ENCODE measurements at regions not wholly inside any gene's neighbourhood (a gene's known extent, or its start where the extent isn't known, plus 50 kb on each side); places are given as distances from the start of the nearest gene placed in this dataset.
A peak's percentile ranks its signal among the peaks of the same experiment; 100 is the strongest.

DNA sequence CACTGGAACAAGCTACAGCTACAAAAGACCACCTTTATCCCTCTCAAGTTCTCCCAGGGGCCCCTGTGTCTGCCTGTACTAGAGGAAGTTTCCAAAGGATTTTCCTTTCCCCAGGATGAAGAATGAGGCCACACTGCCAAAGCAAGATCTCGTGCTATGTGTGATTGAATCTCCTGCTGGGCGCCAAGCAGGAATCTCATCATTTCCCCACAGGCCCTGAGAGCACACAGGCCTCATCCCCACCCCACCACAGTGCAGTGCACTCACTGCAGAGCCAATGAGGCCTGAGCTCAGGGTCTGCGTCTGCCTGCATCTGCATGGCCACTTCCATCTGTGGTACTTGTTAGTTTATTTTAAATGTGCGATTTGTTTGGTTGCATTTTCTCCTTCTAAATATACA, 387.4 kb upstream of the ASIC2 start:
- peaks cover 1% of the 10 kb centered on the region for H3K27me3 Mint-ChIP-seq (ENCODE audit: unreplicated experiment)

GRCh38 chr17:33682599-33682998, 389.5 kb upstream of the ASIC2 start:
- DNase-seq (ENCODE audit: low spot score): no peak
- H3K27me3 Mint-ChIP-seq (ENCODE audit: unreplicated experiment): no peaks in the 10 kb centered on the region
- H3K4me3 Mint-ChIP-seq (ENCODE audit: unreplicated experiment): no peak overlapping the region
- H3K9me3 Mint-ChIP-seq (ENCODE audit: unreplicated experiment): no peaks in the 10 kb centered on the region
- no peak overlapping the region for H3K27ac Mint-ChIP-seq (ENCODE audit: unreplicated experiment)
- no peaks in the 10 kb centered on the region for H3K4me1 Mint-ChIP-seq (ENCODE audit: unreplicated experiment)
- no peak for TF ChIP-seq CTCF (IDR thresholded peaks at IDR 0.05; ENCODE audit: unreplicated experiment)
- H3K36me3 Mint-ChIP-seq (ENCODE audit: low read depth, unreplicated experiment): no peaks in the 10 kb centered on the region

More for the DNA sequence above, 387.4 kb upstream of the ASIC2 start:
- Mint-ChIP-seq H3K4me3 (ENCODE audit: unreplicated experiment) (no peak overlapping the region), H3K4me1 (ENCODE audit: unreplicated experiment) (no peaks in the 10 kb centered on the region), H3K9me3 (ENCODE audit: unreplicated experiment) (no peaks in the 10 kb centered on the region), H3K36me3 (ENCODE audit: low read depth, unreplicated experiment) (no peaks in the 10 kb centered on the region), H3K27ac (ENCODE audit: unreplicated experiment) (no peak overlapping the region)
- DNase-seq (ENCODE audit: low spot score): no peak
- TF ChIP-seq CTCF (IDR thresholded peaks at IDR 0.05; ENCODE audit: unreplicated experiment): no peak

GRCh38 chr17:33684735-33685134, 391.6 kb upstream of the ASIC2 start:
- Mint-ChIP-seq H3K4me3 (ENCODE audit: unreplicated experiment) (no peak overlapping the region), H3K27me3 (ENCODE audit: unreplicated experiment) (no peaks in the 10 kb centered on the region), H3K9me3 (ENCODE audit: unreplicated experiment) (no peaks in the 10 kb centered on the region), H3K4me1 (ENCODE audit: unreplicated experiment) (no peaks in the 10 kb centered on the region), H3K27ac (ENCODE audit: unreplicated experiment) (no peak overlapping the region), H3K36me3 (ENCODE audit: low read depth, unreplicated experiment) (no peaks in the 10 kb centered on the region)
- DNase-seq (ENCODE audit: low spot score): no peak
- no peak for TF ChIP-seq CTCF (IDR thresholded peaks at IDR 0.05; ENCODE audit: unreplicated experiment)

GRCh38 chr17:33686171-33686570, 393.1 kb upstream of the ASIC2 start:
- H3K4me1 Mint-ChIP-seq (ENCODE audit: unreplicated experiment): no peaks in the 10 kb centered on the region
- no peaks in the 10 kb centered on the region for H3K27me3 Mint-ChIP-seq (ENCODE audit: unreplicated experiment)
- H3K9me3 Mint-ChIP-seq (ENCODE audit: unreplicated experiment): no peaks in the 10 kb centered on the region
- H3K27ac Mint-ChIP-seq (ENCODE audit: unreplicated experiment): no peak overlapping the region
- H3K36me3 Mint-ChIP-seq (ENCODE audit: low read depth, unreplicated experiment): no peaks in the 10 kb centered on the region
- TF ChIP-seq CTCF (IDR thresholded peaks at IDR 0.05; ENCODE audit: unreplicated experiment): peak; percentile 69
- DNase-seq (ENCODE audit: low spot score): peak; percentile 47
- no peak overlapping the region for H3K4me3 Mint-ChIP-seq (ENCODE audit: unreplicated experiment)

- Mint-ChIP-seq H3K36me3 (ENCODE audit: low read depth, unreplicated experiment) (no peaks in the 10 kb centered on the region), H3K4me3 (ENCODE audit: unreplicated experiment) (no peak overlapping the region), H3K9me3 (ENCODE audit: unreplicated experiment) (no peaks in the 10 kb centered on the region), H3K27me3 (ENCODE audit: unreplicated experiment) (no peaks in the 10 kb centered on the region), H3K27ac (ENCODE audit: unreplicated experiment) (no peak overlapping the region), H3K4me1 (ENCODE audit: unreplicated experiment) (no peaks in the 10 kb centered on the region)
- no peak for DNase-seq (ENCODE audit: low spot score)
- no peak for TF ChIP-seq CTCF (IDR thresholded peaks at IDR 0.05; ENCODE audit: unreplicated experiment)
Measured at GRCh38 chr17:33687831-33688230, 394.7 kb upstream of the ASIC2 start.
